Activated CD4-positive, alpha-beta T cell treated with anti-CD3 and anti-CD28 coated beads for 36 hours (primary cell): ENCODE measurements at regions not wholly inside any gene's neighbourhood (a gene's known extent, or its start where the extent isn't known, plus 50 kb on each side); places are given as distances from the start of the nearest gene placed in this dataset.

ENCODE experiments used
- ATAC-seq: fragments of 200-7000 bp; cut with Tn5 transposase; one replicate; pipeline ENCODE4 v1.10.0; 2021; ENCODE audit warnings: mild to moderate bottlenecking, moderate library complexity
- CTCF ChIA-PET: fragments of 350-600 bp; sonication (Branson Sonifier 250); formaldehyde crosslinking; loops from one replicate; lab custom pipeline; 2021; ENCODE audit warnings: antibody characterized with exemption; lab: Charles Lee
- POLR2A ChIA-PET: fragments of 350-600 bp; sonication (Branson Sonifier 250); formaldehyde crosslinking; loops from one replicate; lab custom pipeline; 2021; ENCODE audit warnings: antibody characterized with exemption, inconsistent platforms; lab: Charles Lee
- DNase-seq: peaks from one replicate; pipeline ENCODE4 v3.0.0-alpha.2; 2020
- H3K27ac Mint-ChIP-seq: one replicate; pipeline ENCODE4 v1.8.0; 2021; ENCODE audit warnings: mixed read lengths
- H3K27me3 Mint-ChIP-seq: one replicate; pipeline ENCODE4 v1.8.0; 2021; ENCODE audit warnings: mixed read lengths
- H3K36me3 Mint-ChIP-seq: one replicate; pipeline ENCODE4 v1.8.0; 2021; ENCODE audit warnings: low read depth, mixed read lengths
- H3K4me1 Mint-ChIP-seq: one replicate; pipeline ENCODE4 v1.8.0; 2021; ENCODE audit warnings: mixed read lengths
- H3K4me3 Mint-ChIP-seq: one replicate; pipeline ENCODE4 v1.8.0; 2021; ENCODE audit warnings: mild to moderate bottlenecking, moderate library complexity, mixed read lengths
- H3K9me3 Mint-ChIP-seq: one replicate; pipeline ENCODE4 v1.8.0; 2021; ENCODE audit warnings: low read depth, mixed read lengths
- intact Hi-C, 2 experiments: fragments of 100-400 bp; cut with DNase I in 1 of 2; cut with micrococcal nuclease in 1 of 2; formaldehyde crosslinking; loops; one replicate each; pipeline versions ENCODE4 v1.14.2 to v1.15.1; 2022 to 2024; cut with DNase I, micrococcal nuclease

GRCh38 chr13:47421525-47421924 lies 524.7 kb upstream of the HTR2A start:
- no peaks in the 10 kb centered on the region for H3K4me1 Mint-ChIP-seq
- ChIA-PET POLR2A (no interaction called here), CTCF (no interaction called here)

GRCh38 chr13:47420568-47420967 lies 523.7 kb upstream of the HTR2A start:
- Mint-ChIP-seq H3K27me3 (peaks cover 4% of the 10 kb centered on the region), H3K4me1 (no peaks in the 10 kb centered on the region), H3K4me3 (no peak overlapping the region), H3K36me3 (no peaks in the 10 kb centered on the region), H3K27ac (no peak overlapping the region), H3K9me3 (no peaks in the 10 kb centered on the region)
- intact Hi-C loops: no loop called here
- DNase-seq (no peak), ATAC-seq (no peak)
- ChIA-PET CTCF (no interaction called here), POLR2A (no interaction called here)

More at GRCh38 chr13:47421525-47421924, 524.7 kb upstream of the HTR2A start:
- H3K27me3 Mint-ChIP-seq: peaks cover 4% of the 10 kb centered on the region
- no peak for DNase-seq
- no peak overlapping the region for H3K27ac Mint-ChIP-seq
- H3K9me3 Mint-ChIP-seq: no peaks in the 10 kb centered on the region
- no peaks in the 10 kb centered on the region for H3K36me3 Mint-ChIP-seq
- no peak for ATAC-seq
- H3K4me3 Mint-ChIP-seq: no peak overlapping the region
- intact Hi-C loops: no loop called here

GRCh38 chr13:47420020-47420419 lies 523.2 kb upstream of the HTR2A start:
- H3K4me1 Mint-ChIP-seq: no peaks in the 10 kb centered on the region
- H3K36me3 Mint-ChIP-seq: no peaks in the 10 kb centered on the region
- intact Hi-C loops: no loop called here
- peaks cover 4% of the 10 kb centered on the region for H3K27me3 Mint-ChIP-seq
- no peak overlapping the region for H3K27ac Mint-ChIP-seq
- ChIA-PET CTCF (no interaction called here), POLR2A (no interaction called here)
- ATAC-seq (no peak), DNase-seq (no peak)
- H3K4me3 Mint-ChIP-seq: no peak overlapping the region
- no peaks in the 10 kb centered on the region for H3K9me3 Mint-ChIP-seq

DNA sequence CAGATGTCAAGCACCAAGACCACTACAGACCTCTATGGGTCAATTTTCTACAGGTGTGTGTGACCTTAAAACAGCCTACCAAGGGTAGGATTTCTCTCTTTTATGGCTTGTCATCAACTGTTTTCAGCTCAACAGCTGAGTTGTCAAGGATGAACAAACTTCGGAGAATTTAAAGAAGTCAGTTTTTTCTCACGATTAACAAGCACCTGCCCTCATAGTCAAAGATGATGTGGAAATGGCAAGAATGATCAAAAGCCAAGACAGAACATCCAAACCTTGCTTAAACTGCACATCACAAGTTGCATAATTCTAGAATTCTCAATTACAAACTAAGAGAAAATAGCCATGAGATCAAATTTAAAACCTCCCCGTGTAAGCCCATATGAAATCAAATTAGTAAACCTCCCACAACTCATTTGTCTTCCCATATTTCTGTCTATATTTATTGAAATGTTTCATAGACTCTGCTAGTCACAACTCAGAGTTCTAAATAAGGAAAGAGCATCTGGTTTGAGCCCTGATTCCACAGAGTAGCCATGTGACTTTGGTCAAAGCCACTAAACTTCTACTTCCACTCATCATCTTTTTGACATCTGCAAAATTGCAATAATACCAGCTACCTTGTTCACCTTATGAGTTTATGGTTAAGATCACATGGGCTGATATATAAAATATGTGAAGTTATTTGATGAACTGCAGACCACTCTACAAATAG lies 521.5 kb upstream of the HTR2A start:
- H3K36me3 Mint-ChIP-seq: no peaks in the 10 kb centered on the region
- no peak overlapping the region for H3K4me3 Mint-ChIP-seq
- ChIA-PET CTCF (interaction anchor here (1.0 kb wide), 1 partner anchor 22 kb away, joined by 3 read pairs; no protein-coding TSS in a partner anchor), POLR2A (no interaction called here)
- H3K9me3 Mint-ChIP-seq: no peaks in the 10 kb centered on the region
- no peak for ATAC-seq
- H3K4me1 Mint-ChIP-seq: no peaks in the 10 kb centered on the region
- H3K27ac Mint-ChIP-seq: no peak overlapping the region
- intact Hi-C loops: no loop called here
- H3K27me3 Mint-ChIP-seq: peaks cover 2% of the 10 kb centered on the region
- DNase-seq: no peak

DNA sequence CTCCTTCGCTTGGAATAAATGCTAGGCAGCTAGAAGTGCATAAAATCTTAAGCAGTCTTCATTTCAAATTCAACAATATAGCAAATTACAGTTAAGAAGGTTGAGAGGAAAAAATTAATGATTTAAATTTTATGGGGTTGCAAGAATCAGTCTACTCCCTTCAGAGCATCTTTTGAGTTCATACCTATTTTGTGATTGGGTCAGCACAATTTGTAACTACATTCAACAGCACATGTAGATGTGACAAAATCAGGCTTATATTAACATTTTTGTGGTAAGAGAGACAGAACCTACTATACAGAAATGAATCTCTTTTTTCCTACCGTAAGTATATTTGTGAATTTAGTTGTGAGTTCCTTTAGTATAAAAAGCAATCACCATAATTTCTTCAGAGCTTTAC lies 520.6 kb upstream of the HTR2A start:
- Mint-ChIP-seq H3K27ac (no peak overlapping the region), H3K4me3 (no peak overlapping the region), H3K36me3 (no peaks in the 10 kb centered on the region), H3K4me1 (no peaks in the 10 kb centered on the region), H3K9me3 (no peaks in the 10 kb centered on the region), H3K27me3 (peaks cover 2% of the 10 kb centered on the region)
- no peak for DNase-seq
- intact Hi-C loops: no loop called here
- no peak for ATAC-seq
- ChIA-PET CTCF (interaction anchor here (1.0 kb wide), 1 partner anchor 21 kb away, joined by 3 read pairs; no protein-coding TSS in a partner anchor), POLR2A (no interaction called here)

DNA sequence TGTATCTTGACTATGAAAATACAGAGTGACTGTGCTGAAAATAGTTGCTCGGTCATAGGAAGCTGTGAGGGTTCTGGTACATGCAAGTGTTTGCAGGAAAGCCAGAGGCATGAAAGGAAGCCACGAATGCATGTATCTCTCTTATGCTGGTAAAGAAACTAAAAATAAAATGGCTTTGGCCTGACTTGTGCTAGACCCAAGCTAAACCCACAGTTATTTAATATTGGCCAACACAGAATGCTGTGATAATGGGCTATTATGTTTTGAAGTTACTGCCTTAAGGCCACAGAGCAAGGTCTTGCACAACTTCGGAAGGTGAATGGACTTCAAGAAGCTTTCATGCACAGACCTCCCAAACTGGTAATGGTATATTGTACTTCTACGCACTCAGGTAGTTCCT lies 518.2 kb upstream of the HTR2A start:
- ChIA-PET POLR2A (no interaction called here), CTCF (interaction anchor here (1.2 kb wide), 1 partner anchor 521 kb away, joined by 3 read pairs; no protein-coding TSS in a partner anchor)
- H3K36me3 Mint-ChIP-seq: no peaks in the 10 kb centered on the region

DNA sequence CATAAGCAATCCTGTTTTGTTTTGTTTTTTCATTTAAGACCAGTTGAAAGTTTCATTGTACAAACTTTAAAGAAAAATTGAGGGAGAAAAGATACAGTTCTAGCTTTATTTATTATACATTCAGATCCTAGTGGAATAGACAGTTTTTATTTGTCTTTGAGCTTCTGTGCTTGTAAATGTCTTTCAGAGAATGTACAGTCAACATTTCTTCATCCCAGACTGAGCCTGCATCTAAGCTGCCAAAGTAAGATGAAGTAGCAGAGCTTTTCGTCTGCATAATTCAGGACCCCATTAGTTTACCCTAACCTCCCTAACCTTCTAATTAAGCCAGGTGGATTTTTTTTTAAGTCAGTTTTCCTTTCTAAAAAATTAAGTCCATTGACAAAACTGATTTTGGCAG lies 516.7 kb upstream of the HTR2A start:
- Mint-ChIP-seq H3K27ac (no peak overlapping the region), H3K36me3 (no peaks in the 10 kb centered on the region), H3K9me3 (no peaks in the 10 kb centered on the region), H3K4me1 (no peaks in the 10 kb centered on the region), H3K4me3 (no peak overlapping the region), H3K27me3 (peaks cover 2% of the 10 kb centered on the region)
- CTCF ChIA-PET: interaction anchor here (1.0 to 1.6 kb wide), 2 partner anchors 16 to 521 kb away, joined by 3 to 6 read pairs; no protein-coding TSS in a partner anchor
- ATAC-seq (no peak), DNase-seq (no peak)
- POLR2A ChIA-PET: no interaction called here
- intact Hi-C loops: no loop called here

More for the DNA sequence above, 518.2 kb upstream of the HTR2A start:
- Mint-ChIP-seq H3K4me3 (no peak overlapping the region), H3K27ac (no peak overlapping the region), H3K9me3 (no peaks in the 10 kb centered on the region), H3K4me1 (no peaks in the 10 kb centered on the region), H3K27me3 (peaks cover 2% of the 10 kb centered on the region)
- intact Hi-C loops: no loop called here
- ATAC-seq (no peak), DNase-seq (no peak)

DNA sequence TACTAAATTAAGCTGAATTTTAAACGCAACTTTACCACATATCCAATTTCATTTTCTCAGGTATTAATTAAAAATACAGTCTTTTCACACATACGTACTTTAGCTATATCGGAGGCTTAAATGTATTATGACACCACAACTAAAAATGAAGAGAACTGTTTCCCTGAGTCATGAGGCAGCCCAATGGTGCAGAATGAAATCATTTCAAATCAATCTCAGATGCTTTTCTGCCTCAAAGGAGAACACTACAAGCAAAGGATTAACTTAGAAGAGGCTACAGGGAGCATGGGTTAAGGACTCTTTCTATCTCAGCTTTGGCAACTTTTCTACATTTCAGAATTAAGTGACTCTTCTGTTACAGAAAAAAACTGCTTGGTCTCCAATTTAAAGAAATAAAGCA lies 516.3 kb upstream of the HTR2A start:
- Mint-ChIP-seq H3K9me3 (no peaks in the 10 kb centered on the region), H3K27me3 (peaks cover 2% of the 10 kb centered on the region), H3K4me3 (no peak overlapping the region), H3K36me3 (no peaks in the 10 kb centered on the region), H3K27ac (no peak overlapping the region), H3K4me1 (no peaks in the 10 kb centered on the region)
- intact Hi-C loops: no loop called here
- POLR2A ChIA-PET: no interaction called here
- CTCF ChIA-PET: interaction anchor here (1.0 to 1.6 kb wide), 2 partner anchors 16 to 521 kb away, joined by 3 to 6 read pairs; no protein-coding TSS in a partner anchor
- DNase-seq (no peak), ATAC-seq (no peak)

- ChIA-PET POLR2A (no interaction called here), CTCF (no interaction called here)
- Mint-ChIP-seq H3K4me3 (no peak overlapping the region), H3K9me3 (no peaks in the 10 kb centered on the region), H3K27ac (no peak overlapping the region), H3K36me3 (no peaks in the 10 kb centered on the region), H3K4me1 (no peaks in the 10 kb centered on the region), H3K27me3 (no peaks in the 10 kb centered on the region)
- intact Hi-C loops: no loop called here
- DNase-seq: no peak
- no peak for ATAC-seq
These were observed 512.9 kb upstream of the HTR2A start for GRCh38 chr13:47409778-47410177.

DNA sequence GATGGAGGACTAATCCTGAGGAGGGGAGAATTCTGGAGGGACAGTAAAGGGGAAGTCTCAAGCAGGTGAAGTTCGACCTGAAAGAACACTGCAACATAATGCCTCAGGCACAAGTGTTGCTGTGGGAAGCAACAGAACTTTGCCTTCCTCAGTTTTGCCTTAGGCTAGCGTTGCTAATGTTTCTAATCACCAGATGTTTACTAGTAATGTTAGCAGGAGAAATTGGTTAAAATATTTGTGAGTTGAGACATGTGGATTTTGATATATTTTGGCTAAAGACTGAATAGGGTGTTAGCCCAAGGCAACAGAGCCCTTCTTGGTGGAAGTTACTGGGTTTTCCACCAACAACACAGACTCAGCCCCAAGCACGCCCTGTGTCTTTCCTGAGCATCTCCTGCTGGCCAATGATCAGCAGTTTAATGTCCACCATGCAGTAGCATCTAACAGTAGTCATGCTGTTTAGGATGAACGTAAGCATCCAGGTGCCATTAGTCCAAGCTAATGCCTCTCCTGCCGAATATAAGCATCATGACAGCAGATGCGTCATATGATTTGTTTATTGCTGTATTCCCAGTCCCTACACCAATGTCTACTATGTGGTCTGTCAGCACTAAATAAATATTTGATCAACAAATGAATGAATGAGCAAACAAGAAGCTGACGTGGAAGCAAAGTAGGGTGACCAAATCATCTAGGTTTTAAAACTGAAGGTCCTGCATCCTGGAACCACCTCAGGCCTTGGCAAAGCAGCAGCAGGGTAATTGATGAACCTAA lies 511.9 kb upstream of the HTR2A start:
- H3K4me3 Mint-ChIP-seq: no peak overlapping the region
- H3K9me3 Mint-ChIP-seq: no peaks in the 10 kb centered on the region
- intact Hi-C loops: no loop called here
- CTCF ChIA-PET: no interaction called here
- no peak overlapping the region for H3K27ac Mint-ChIP-seq
- no peak for ATAC-seq
- POLR2A ChIA-PET: no interaction called here
- DNase-seq: no peak
- H3K36me3 Mint-ChIP-seq: no peaks in the 10 kb centered on the region
- no peaks in the 10 kb centered on the region for H3K4me1 Mint-ChIP-seq
- H3K27me3 Mint-ChIP-seq: peaks cover 3% of the 10 kb centered on the region

- Mint-ChIP-seq H3K9me3 (no peaks in the 10 kb centered on the region), H3K4me3 (no peak overlapping the region), H3K27me3 (peaks cover 3% of the 10 kb centered on the region), H3K36me3 (no peaks in the 10 kb centered on the region), H3K4me1 (no peaks in the 10 kb centered on the region), H3K27ac (no peak overlapping the region)
- ChIA-PET CTCF (no interaction called here), POLR2A (no interaction called here)
- no peak for ATAC-seq
- intact Hi-C loops: no loop called here
- no peak for DNase-seq
These were observed 511.0 kb upstream of the HTR2A start for GRCh38 chr13:47407808-47408207.

- no peak overlapping the region for H3K27ac Mint-ChIP-seq
- ATAC-seq: no peak
- DNase-seq: no peak
- no peaks in the 10 kb centered on the region for H3K4me1 Mint-ChIP-seq
- no peaks in the 10 kb centered on the region for H3K36me3 Mint-ChIP-seq
- POLR2A ChIA-PET: no interaction called here
- intact Hi-C loops: no loop called here
- CTCF ChIA-PET: no interaction called here
- no peaks in the 10 kb centered on the region for H3K9me3 Mint-ChIP-seq
- H3K4me3 Mint-ChIP-seq: no peak overlapping the region
- peaks cover 3% of the 10 kb centered on the region for H3K27me3 Mint-ChIP-seq
These were observed 502.7 kb upstream of the HTR2A start for GRCh38 chr13:47399599-47399998.
